Brain microvascular endothelial cell (primary cell): ENCODE measurements at regions not wholly inside any gene's neighbourhood (a gene's known extent, or its start where the extent isn't known, plus 50 kb on each side); places are given as distances from the start of the nearest gene placed in this dataset.

Experiments
- DNase-seq: peaks from one replicate; pipeline ENCODE4 v3.0.0-alpha.2; 2020
- H3K27ac ChIP-seq: fragments of 250-450 bp; sonication (Bioruptor Pico); 2 replicates; pipeline ENCODE4 v1.5.1; 2020; ENCODE audit warnings: mild to moderate bottlenecking, moderate library complexity
- H3K27me3 ChIP-seq: fragments of 250-450 bp; sonication (Bioruptor Pico); replicated peaks from 2 replicates; pipeline ENCODE4 v1.5.1; 2020; ENCODE audit warnings: mild to moderate bottlenecking
- H3K36me3 ChIP-seq: fragments of 250-450 bp; sonication (Bioruptor Pico); replicated peaks from 2 replicates; pipeline ENCODE4 v1.5.1; 2020; ENCODE audit warnings: mild to moderate bottlenecking
- H3K4me3 ChIP-seq: 2 replicates; pipeline ENCODE4 v1.5.1; 2011; ENCODE audit warnings: low read depth, mild to moderate bottlenecking, control low read depth, low read length, moderate library complexity
- in situ Hi-C: cut with HindIII; loops from 2 replicates; pipeline ENCODE4 v1.10.0; 2017; ENCODE audit warnings: low sequenced_read_pairs, low pct_ligation_motif_present
- TF ChIP-seq, protein P1 (sequence below): IDR thresholded peaks from 2 replicates; pipeline ENCODE4 v1.5.1; 2011; ENCODE audit warnings: low read depth, mild to moderate bottlenecking, moderate library complexity, low read length, control low read depth, inconsistent platforms; ENCODE audit errors: missing control alignments

DNA sequence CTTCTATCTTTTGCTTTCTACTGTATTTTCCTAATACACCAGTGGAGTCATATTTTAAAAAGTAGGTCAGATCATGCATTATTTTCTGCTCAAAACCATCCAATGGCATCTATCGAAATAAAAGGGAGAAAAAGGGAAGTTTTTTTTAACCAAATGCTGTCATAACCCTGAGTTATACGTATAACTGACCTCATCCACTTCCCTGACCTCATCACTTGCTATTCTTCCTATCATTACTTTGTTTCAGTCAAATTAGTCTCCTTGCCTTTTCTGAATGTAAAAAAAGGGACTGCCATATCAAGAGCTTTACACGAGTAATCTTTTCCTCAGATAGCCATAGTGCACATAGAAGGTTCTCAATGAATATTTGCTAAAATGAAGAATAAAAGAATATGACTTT is 1383.6 kb downstream of the ZPLD1 start:
- no peaks in the 10 kb centered on the region for H3K36me3 ChIP-seq
- H3K4me3 ChIP-seq, result no peak overlapping the region
- H3K27me3 ChIP-seq, result no peaks in the 10 kb centered on the region
- DNase-seq, result no peak
- H3K27ac ChIP-seq, result no peak overlapping the region
- TF ChIP-seq, protein P1, sequence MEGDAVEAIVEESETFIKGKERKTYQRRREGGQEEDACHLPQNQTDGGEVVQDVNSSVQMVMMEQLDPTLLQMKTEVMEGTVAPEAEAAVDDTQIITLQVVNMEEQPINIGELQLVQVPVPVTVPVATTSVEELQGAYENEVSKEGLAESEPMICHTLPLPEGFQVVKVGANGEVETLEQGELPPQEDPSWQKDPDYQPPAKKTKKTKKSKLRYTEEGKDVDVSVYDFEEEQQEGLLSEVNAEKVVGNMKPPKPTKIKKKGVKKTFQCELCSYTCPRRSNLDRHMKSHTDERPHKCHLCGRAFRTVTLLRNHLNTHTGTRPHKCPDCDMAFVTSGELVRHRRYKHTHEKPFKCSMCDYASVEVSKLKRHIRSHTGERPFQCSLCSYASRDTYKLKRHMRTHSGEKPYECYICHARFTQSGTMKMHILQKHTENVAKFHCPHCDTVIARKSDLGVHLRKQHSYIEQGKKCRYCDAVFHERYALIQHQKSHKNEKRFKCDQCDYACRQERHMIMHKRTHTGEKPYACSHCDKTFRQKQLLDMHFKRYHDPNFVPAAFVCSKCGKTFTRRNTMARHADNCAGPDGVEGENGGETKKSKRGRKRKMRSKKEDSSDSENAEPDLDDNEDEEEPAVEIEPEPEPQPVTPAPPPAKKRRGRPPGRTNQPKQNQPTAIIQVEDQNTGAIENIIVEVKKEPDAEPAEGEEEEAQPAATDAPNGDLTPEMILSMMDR, result no peak
- in situ Hi-C loops, result no loop called here

DNA sequence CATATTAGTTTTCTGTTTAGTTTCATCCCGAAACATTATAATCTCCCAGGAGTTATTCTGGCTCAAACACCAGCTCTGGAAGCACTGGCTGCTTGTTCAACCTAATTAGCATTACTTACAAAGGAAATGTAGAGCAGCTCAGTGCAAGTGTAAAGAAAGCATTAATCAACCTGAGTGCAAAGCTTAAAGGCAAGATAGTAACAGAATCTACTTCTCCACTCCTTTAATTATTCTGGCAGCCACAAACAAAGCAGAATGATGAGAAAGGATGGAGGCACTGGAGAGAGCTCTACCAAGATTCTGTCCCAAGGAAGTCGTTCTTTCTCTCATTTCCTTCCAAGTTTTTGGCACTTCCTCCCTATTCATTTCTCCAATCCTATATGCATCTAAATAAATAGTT is 1384.0 kb downstream of the ZPLD1 start:
- no peak overlapping the region for H3K27ac ChIP-seq
- no peaks in the 10 kb centered on the region for H3K27me3 ChIP-seq
- in situ Hi-C loops, result no loop called here
- H3K36me3 ChIP-seq, result no peaks in the 10 kb centered on the region
- no peak for DNase-seq
- TF ChIP-seq, protein P1, result no peak
- no peak overlapping the region for H3K4me3 ChIP-seq

DNA sequence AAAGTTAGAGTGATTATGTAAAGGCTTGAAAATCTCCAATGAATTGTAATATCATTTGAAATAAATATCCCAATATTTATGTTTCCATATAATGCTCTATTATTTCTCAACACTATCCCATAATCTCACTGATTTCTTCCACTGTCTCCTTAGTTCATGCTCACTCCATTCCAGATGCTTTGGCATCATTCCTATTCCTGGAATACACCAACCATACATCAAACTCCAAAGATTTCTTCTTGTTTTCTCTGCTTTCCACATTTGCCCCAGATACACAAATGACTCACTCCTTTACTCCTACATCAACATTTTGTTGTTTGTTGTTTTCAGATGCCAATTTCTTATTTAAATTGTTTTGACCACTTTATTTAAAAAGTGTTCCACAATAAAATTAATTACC is 1390.8 kb downstream of the ZPLD1 start:
- in situ Hi-C loops, result no loop called here
- Histone ChIP-seq H3K36me3 (no peaks in the 10 kb centered on the region), H3K27me3 (no peaks in the 10 kb centered on the region), H3K27ac (no peak overlapping the region), H3K4me3 (no peak overlapping the region)
- no peak for DNase-seq
- TF ChIP-seq, protein P1, result no peak

DNA sequence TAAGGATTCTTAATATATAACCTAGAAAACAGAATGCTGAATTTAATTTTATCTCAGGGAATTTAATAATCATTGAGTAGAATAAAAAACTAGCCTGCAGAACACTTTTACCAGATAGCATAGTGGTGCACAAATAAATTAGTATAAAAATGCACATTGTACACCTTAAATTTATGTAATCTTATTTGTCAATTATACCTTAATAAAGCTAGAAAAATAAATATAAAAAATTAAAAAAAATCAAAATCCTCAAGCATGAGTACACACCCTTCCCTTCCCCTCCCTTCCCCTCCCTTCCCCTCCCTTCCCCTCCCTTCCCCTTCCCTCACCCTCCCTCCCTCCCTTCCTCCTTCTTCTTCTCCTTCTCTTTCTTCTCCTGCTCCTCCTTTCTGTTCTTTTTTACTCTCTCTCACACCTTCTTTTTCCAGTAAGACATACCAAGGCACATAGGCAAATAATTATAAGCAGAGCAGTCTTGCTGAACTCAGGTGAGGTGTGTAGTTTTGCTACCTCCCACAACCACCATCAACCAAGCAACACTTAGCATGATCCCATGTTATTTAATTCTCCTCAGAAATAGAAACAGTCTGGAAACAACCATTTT is 1395.0 kb downstream of the ZPLD1 start:
- no peaks in the 10 kb centered on the region for H3K27me3 ChIP-seq
- no peak overlapping the region for H3K4me3 ChIP-seq
- no peak overlapping the region for H3K27ac ChIP-seq
- H3K36me3 ChIP-seq, result no peaks in the 10 kb centered on the region
- TF ChIP-seq, protein P1, result no peak
- in situ Hi-C loops, result no loop called here
- no peak for DNase-seq

DNA sequence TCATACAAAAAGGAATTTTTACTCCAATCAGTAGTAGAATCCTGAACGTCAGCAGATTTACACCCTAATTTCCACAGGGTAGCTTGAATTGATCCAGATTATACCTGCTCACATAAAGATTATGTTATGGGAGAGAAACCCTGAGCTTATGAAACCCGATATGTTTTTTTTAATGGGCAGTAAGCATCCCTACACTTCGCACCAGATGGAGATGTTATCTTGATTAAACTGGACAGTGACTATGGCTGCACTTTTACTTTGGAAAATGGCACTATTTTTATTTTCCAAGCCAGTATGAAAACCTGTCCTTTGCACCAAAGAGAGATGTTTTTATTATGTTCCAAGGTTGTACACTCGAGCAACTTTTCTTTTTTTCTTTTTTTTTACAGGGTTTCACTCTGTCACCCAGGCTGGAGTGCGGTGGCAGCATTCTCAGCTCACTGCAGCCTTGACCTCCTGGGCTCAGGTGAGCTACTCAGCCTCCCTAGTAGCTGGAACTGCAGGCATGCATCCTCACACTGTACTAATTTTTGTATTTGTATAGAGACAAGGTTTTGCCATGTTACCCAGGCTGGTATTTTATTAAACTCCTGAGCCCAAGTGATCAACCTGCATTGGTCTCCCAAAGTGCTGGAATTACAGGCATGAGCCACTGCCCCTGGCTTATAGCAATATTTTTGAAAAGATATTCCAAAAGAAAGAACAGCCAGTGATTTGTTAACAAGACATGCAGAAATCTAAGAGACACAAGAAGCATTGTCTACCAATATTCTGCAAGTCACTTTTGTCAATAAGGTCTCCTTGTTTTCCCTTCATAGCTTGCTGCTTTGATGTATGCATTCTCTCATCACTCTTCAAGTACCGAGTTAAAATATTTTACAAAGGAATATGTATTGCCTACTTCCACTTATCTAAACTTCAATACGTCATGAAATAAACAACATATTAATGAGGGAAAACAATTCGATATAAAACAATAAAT is 1412.6 kb downstream of the ZPLD1 start:
- no peak for DNase-seq
- no peaks in the 10 kb centered on the region for H3K36me3 ChIP-seq
- H3K27me3 ChIP-seq, result no peaks in the 10 kb centered on the region
- TF ChIP-seq, protein P1, result no peak
- in situ Hi-C loops, result no loop called here
- no peak overlapping the region for H3K27ac ChIP-seq
- no peak overlapping the region for H3K4me3 ChIP-seq

DNA sequence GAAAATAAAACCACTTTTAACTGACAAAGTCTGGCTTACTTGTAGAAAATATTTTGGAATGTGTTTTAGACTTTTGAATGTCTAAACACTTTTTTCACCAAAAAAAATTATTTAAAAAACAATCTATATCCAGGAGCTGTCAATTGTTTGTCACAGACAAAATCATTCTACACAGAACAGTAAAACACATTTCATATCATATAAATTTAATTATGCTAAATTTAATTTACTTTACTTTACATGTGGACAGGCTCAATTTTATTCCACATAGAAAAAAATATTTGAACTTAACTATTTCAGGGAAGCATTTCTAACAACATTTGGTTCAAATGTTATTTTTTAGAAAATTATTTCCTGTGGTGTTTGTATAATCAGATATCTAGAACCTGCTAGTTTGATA is 1417.0 kb downstream of the ZPLD1 start:
- no peak for DNase-seq
- no peak overlapping the region for H3K27ac ChIP-seq
- H3K27me3 ChIP-seq, result no peaks in the 10 kb centered on the region
- no peak overlapping the region for H3K4me3 ChIP-seq
- TF ChIP-seq, protein P1, result no peak
- in situ Hi-C loops, result no loop called here
- H3K36me3 ChIP-seq, result no peaks in the 10 kb centered on the region
